H9 (cell line): ENCODE measurements at regions not wholly inside any gene's neighbourhood (a gene's known extent, or its start where the extent isn't known, plus 50 kb on each side); places are given as distances from the start of the nearest gene placed in this dataset.
"Not testable (repeated sequence)": the region's sequence is repeated elsewhere in the genome, so short reads cannot be mapped to it uniquely, and the experiment has no call there.

ENCODE experiments used
- DNase-seq: peaks from one replicate; pipeline ENCODE4 v3.0.0-alpha.2; 2017
- H2AFZ ChIP-seq: one replicate; pipeline ENCODE4 v1.6.1; 2013; ENCODE audit warnings: mild to moderate bottlenecking, low read length, control low read depth, moderate library complexity
- H2AK5ac ChIP-seq: 2 replicates; pipeline ENCODE4 v1.6.1; 2013; ENCODE audit warnings: low read length, control low read depth, mixed read lengths; ENCODE audit not compliant: insufficient read length
- H2BK120ac ChIP-seq: one replicate; pipeline ENCODE4 v1.6.1; 2013; ENCODE audit warnings: low read depth, mild to moderate bottlenecking, low read length, control low read depth, inconsistent platforms; ENCODE audit not compliant: poor library complexity, severe bottlenecking
- H2BK12ac ChIP-seq: 2 replicates; pipeline ENCODE4 v1.6.1; 2013; ENCODE audit warnings: low read length, control low read depth, mixed read lengths, low read depth; ENCODE audit not compliant: insufficient read length
- H2BK15ac ChIP-seq: 2 replicates; pipeline ENCODE4 v1.6.1; 2013; ENCODE audit warnings: low read depth, low read length, control low read depth
- H2BK20ac ChIP-seq: one replicate; pipeline ENCODE4 v1.6.1; 2013; ENCODE audit warnings: low read depth, mild to moderate bottlenecking, low read length, control low read depth, inconsistent platforms; ENCODE audit not compliant: poor library complexity, severe bottlenecking
- H2BK5ac ChIP-seq: 2 replicates; pipeline ENCODE4 v1.6.1; 2013; ENCODE audit warnings: low read length, control low read depth, mixed read lengths; ENCODE audit not compliant: insufficient read length
- H3K14ac ChIP-seq: 2 replicates; pipeline ENCODE4 v1.6.1; 2013; ENCODE audit warnings: low read length, control low read depth; ENCODE audit not compliant: insufficient read depth
- H3K18ac ChIP-seq: 2 replicates; pipeline ENCODE4 v1.6.1; 2013; ENCODE audit warnings: low read depth, mild to moderate bottlenecking, mixed read lengths, low read length, control low read depth; ENCODE audit not compliant: insufficient read length
- H3K23ac ChIP-seq: 2 replicates; pipeline ENCODE4 v1.6.1; 2013; ENCODE audit warnings: low read length, control low read depth, mixed read lengths, low read depth; ENCODE audit not compliant: insufficient read length
- H3K23me2 ChIP-seq: 2 replicates; pipeline ENCODE4 v1.6.1; 2013; ENCODE audit warnings: low read depth, mild to moderate bottlenecking, mixed read lengths, low read length, control low read depth; ENCODE audit not compliant: insufficient read length, poor library complexity, severe bottlenecking
- H3K27ac ChIP-seq: 2 replicates; pipeline ENCODE4 v1.5.1; 2013; ENCODE audit warnings: low read length, control low read depth, mixed read lengths, low read depth; ENCODE audit not compliant: insufficient read length
- H3K27me3 ChIP-seq: 2 replicates; pipeline ENCODE4 v1.6.1; 2013; ENCODE audit warnings: low read length, control low read depth, inconsistent platforms; ENCODE audit not compliant: insufficient read depth
- H3K4ac ChIP-seq: 2 replicates; pipeline ENCODE4 v1.6.1; 2013; ENCODE audit warnings: low read depth, mild to moderate bottlenecking, control low read depth, inconsistent platforms, low read length, moderate library complexity
- H3K4me1 ChIP-seq: 2 replicates; pipeline ENCODE4 v1.6.1; 2013; ENCODE audit warnings: low read length, control low read depth, inconsistent platforms; ENCODE audit not compliant: insufficient read depth
- H3K4me2 ChIP-seq: 2 replicates; pipeline ENCODE4 v1.6.1; 2013; ENCODE audit warnings: low read length, control low read depth, mixed read lengths; ENCODE audit not compliant: insufficient read length, insufficient read depth
- H3K56ac ChIP-seq: 2 replicates; pipeline ENCODE4 v1.6.1; 2013; ENCODE audit warnings: low read depth, mild to moderate bottlenecking, mixed read lengths, low read length, control low read depth; ENCODE audit not compliant: insufficient read length
- H3K79me1 ChIP-seq: 2 replicates; pipeline ENCODE4 v1.6.1; 2013; ENCODE audit warnings: low read depth, mild to moderate bottlenecking, moderate library complexity, low read length, control low read depth, inconsistent platforms; ENCODE audit not compliant: insufficient read depth, poor library complexity, severe bottlenecking
- H3K79me2 ChIP-seq: 2 replicates; pipeline ENCODE4 v1.6.1; 2013; ENCODE audit warnings: low read length, control low read depth, inconsistent platforms; ENCODE audit not compliant: insufficient read depth
- H3K9ac ChIP-seq: 2 replicates; pipeline ENCODE4 v1.6.1; 2013; ENCODE audit warnings: low read length, control low read depth, mixed read lengths; ENCODE audit not compliant: insufficient read length; ENCODE audit errors: extremely low read depth
- H3K9me3 ChIP-seq: one replicate; pipeline ENCODE4 v1.6.1; 2013; ENCODE audit warnings: low read depth, low read length, inconsistent platforms; ENCODE audit not compliant: control insufficient read depth
- H3T11ph ChIP-seq: one replicate; pipeline ENCODE4 v1.6.1; 2013; ENCODE audit warnings: mild to moderate bottlenecking, low read length, control low read depth, inconsistent platforms
- H4K20me1 ChIP-seq: one replicate; pipeline ENCODE4 v1.6.1; 2013; ENCODE audit not compliant: control insufficient read depth, insufficient read length, insufficient read depth
- H4K5ac ChIP-seq: 2 replicates; pipeline ENCODE4 v1.6.1; 2013; ENCODE audit warnings: low read depth, mild to moderate bottlenecking, mixed read lengths, low read length, control low read depth; ENCODE audit not compliant: insufficient read length
- H4K8ac ChIP-seq: replicated peaks from 2 replicates; pipeline ENCODE4 v1.6.1; 2013; ENCODE audit warnings: low read length, control low read depth, mixed read lengths, low read depth; ENCODE audit not compliant: insufficient read length
- H4K91ac ChIP-seq: 2 replicates; pipeline ENCODE4 v1.6.1; 2013; ENCODE audit warnings: low read depth, mild to moderate bottlenecking, moderate library complexity, mixed read lengths, low read length, control low read depth; ENCODE audit not compliant: insufficient read length
- H3K27ac Mint-ChIP-seq, 3 experiments: 2 replicates in 2 of 3; 3 replicates in 1 of 3; pipeline ENCODE4 v1.8.0; 2020 to 2021; ENCODE audit warnings: mixed read lengths in 3 of 3, mild to moderate bottlenecking in 1 of 3, moderate library complexity in 1 of 3
- H3K27me3 Mint-ChIP-seq: 2 replicates; pipeline ENCODE4 v1.8.0; 2021; ENCODE audit warnings: low read depth, mild to moderate bottlenecking, moderate library complexity, mixed read lengths
- H3K36me3 Mint-ChIP-seq, 3 experiments: 2 replicates in 2 of 3; 3 replicates in 1 of 3; pipeline ENCODE4 v1.8.0; 2020 to 2021; ENCODE audit warnings: low read depth in 3 of 3, mixed read lengths in 3 of 3; ENCODE audit not compliant: insufficient read depth in 1 of 3
- H3K4me1 Mint-ChIP-seq, 2 experiments: 2 replicates each; pipeline ENCODE4 v1.8.0; 2020; ENCODE audit warnings: mixed read lengths in 2 of 2
- H3K4me3 Mint-ChIP-seq, 2 experiments: 2 replicates in 1 of 2; 3 replicates in 1 of 2; pipeline ENCODE4 v1.8.0; 2020 to 2021; ENCODE audit warnings: mild to moderate bottlenecking in 2 of 2, mixed read lengths in 2 of 2, moderate library complexity in 1 of 2
- H3K9me3 Mint-ChIP-seq, 2 experiments: 2 replicates in 1 of 2; 3 replicates in 1 of 2; pipeline ENCODE4 v1.8.0; 2020; ENCODE audit warnings: mild to moderate bottlenecking in 2 of 2, mixed read lengths in 2 of 2, moderate library complexity in 1 of 2
- WGBS: extraction: QIAGEN DNeasy Blood & Tissue Kit; methylation state at CpG from one replicate; pipeline ENCODE4 v1.1.7; 2013; ENCODE audit warnings: missing lambda C conversion rate, low lambda C conversion rate, mixed read lengths; ENCODE audit not compliant: insufficient read length; ENCODE audit errors: extremely low coverage; 5-methylcytosine and 5-hydroxymethylcytosine counted together
- TF ChIP-seq, protein P1 (sequence below): fragments of 200-600 bp; sonication (generic); conservative IDR thresholded peaks from 3 replicates; pipeline ENCODE4 v1.8.0; 2021; ENCODE audit warnings: antibody characterized with exemption, mild to moderate bottlenecking

DNA sequence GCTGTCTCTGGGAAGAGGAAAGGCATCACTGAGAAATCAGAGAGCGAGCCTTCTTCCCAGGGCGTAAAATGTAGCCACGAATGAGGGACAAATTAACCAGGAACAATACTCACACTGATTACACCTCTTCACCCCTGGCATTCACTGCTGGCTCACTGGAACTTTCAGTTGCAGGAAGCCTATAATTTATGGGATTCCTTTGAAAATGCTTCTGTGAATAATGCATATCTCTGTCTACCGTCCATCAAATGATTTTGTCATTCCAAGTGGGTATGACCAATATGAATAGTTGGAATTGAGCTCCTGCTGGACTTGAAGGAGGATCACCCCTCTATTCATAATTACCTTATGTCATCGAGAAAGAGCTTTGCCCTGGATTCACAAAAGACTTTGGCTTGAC, 360.3 kb upstream of the FZD8 start:
- Histone ChIP-seq H3K23me2 (no peaks in the 10 kb centered on the region), H2BK15ac (no peak overlapping the region), H3K79me1 (no peaks in the 10 kb centered on the region), H2BK20ac (no peak overlapping the region), H3K14ac (no peak overlapping the region), H2AFZ (no peak overlapping the region), H3K23ac (no peak overlapping the region), H3K4ac (no peak overlapping the region), H2BK120ac (no peak overlapping the region), H3K18ac (no peak overlapping the region), H3K9ac (no peak overlapping the region), H3K4me2 (no peak overlapping the region), H4K5ac (no peak overlapping the region), H3K56ac (no peak overlapping the region), H3K4me1 (no peaks in the 10 kb centered on the region), H2BK12ac (no peak overlapping the region), H3K27me3 (no peaks in the 10 kb centered on the region), H4K20me1 (no peaks in the 10 kb centered on the region), H4K91ac (no peak overlapping the region), H3K79me2 (no peaks in the 10 kb centered on the region), H3K27ac (no peak overlapping the region), H2BK5ac (no peak overlapping the region), H4K8ac (no peak overlapping the region), H2AK5ac (no peak overlapping the region), H3T11ph (no peak overlapping the region), H3K9me3 (no peaks in the 10 kb centered on the region)
- Mint-ChIP-seq H3K4me3 (no peak overlapping the region), H3K9me3 (peaks cover 0 to 4% of the 10 kb centered on the region in 2 experiments; a peak in 1 of 5 replicates), H3K4me1 (no peaks in the 10 kb centered on the region), H3K36me3 (0 out of 7 replicates have a peak, but pooled peaks cover 0 to 2% (median 0%) of the 10 kb centered on the region in 3 experiments), H3K27ac (no peak overlapping the region), H3K27me3 (no peaks in the 10 kb centered on the region; the same call in 1 of the 2 replicates)
- TF ChIP-seq, protein P1, sequence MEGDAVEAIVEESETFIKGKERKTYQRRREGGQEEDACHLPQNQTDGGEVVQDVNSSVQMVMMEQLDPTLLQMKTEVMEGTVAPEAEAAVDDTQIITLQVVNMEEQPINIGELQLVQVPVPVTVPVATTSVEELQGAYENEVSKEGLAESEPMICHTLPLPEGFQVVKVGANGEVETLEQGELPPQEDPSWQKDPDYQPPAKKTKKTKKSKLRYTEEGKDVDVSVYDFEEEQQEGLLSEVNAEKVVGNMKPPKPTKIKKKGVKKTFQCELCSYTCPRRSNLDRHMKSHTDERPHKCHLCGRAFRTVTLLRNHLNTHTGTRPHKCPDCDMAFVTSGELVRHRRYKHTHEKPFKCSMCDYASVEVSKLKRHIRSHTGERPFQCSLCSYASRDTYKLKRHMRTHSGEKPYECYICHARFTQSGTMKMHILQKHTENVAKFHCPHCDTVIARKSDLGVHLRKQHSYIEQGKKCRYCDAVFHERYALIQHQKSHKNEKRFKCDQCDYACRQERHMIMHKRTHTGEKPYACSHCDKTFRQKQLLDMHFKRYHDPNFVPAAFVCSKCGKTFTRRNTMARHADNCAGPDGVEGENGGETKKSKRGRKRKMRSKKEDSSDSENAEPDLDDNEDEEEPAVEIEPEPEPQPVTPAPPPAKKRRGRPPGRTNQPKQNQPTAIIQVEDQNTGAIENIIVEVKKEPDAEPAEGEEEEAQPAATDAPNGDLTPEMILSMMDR, result no peak
- WGBS, result no CpG with 5 or more reads among the region's 5 CpGs
- DNase-seq, result no peak

DNA sequence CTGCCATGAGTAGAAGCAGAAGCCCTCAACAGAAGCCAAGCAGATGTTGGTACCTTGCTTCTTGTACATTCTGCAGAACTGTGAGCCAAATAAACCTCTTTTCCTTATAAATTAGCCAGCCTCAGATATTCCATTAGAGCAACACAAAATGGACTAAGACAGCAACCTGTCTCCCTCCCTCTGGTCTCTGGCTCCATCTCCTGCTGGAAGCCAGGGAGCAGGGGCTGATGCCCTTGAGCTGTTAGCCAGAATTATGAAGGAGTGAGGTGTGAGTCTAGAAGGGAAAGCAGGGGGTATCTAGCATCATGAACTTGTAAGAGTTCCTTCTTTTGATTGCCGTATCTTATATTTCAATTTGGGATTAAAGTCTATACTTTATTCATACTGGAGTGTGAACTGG, 358.7 kb upstream of the FZD8 start:
- H3K4me1 ChIP-seq, H2BK120ac ChIP-seq, H2BK15ac ChIP-seq, H3K27me3 Mint-ChIP-seq, H3K4me2 ChIP-seq, H3K27ac ChIP-seq, H3K27me3 ChIP-seq, H3K4me3 Mint-ChIP-seq, H3K79me1 ChIP-seq, H3K23me2 ChIP-seq, H2BK20ac ChIP-seq, H3K4ac ChIP-seq, H4K20me1 ChIP-seq, H4K91ac ChIP-seq, H3K23ac ChIP-seq, H3K36me3 Mint-ChIP-seq, H2BK5ac ChIP-seq, H3K9me3 Mint-ChIP-seq, H4K8ac ChIP-seq, H2AK5ac ChIP-seq, H3K4me1 Mint-ChIP-seq, H3K9me3 ChIP-seq, H3K14ac ChIP-seq, H2AFZ ChIP-seq, H2BK12ac ChIP-seq, H3K9ac ChIP-seq, H4K5ac ChIP-seq, H3K79me2 ChIP-seq, H3K56ac ChIP-seq, H3K18ac ChIP-seq, DNase-seq, H3K27ac Mint-ChIP-seq, H3T11ph ChIP-seq: not testable (repeated sequence)
- no CpG with 5 or more reads among the region's 1 CpG for WGBS
